ENCODE measurements at regions not wholly inside any gene's neighbourhood (a gene's known extent, or its start where the extent isn't known, plus 50 kb on each side); places are given as distances from the start of the nearest gene placed in this dataset.

DNA sequence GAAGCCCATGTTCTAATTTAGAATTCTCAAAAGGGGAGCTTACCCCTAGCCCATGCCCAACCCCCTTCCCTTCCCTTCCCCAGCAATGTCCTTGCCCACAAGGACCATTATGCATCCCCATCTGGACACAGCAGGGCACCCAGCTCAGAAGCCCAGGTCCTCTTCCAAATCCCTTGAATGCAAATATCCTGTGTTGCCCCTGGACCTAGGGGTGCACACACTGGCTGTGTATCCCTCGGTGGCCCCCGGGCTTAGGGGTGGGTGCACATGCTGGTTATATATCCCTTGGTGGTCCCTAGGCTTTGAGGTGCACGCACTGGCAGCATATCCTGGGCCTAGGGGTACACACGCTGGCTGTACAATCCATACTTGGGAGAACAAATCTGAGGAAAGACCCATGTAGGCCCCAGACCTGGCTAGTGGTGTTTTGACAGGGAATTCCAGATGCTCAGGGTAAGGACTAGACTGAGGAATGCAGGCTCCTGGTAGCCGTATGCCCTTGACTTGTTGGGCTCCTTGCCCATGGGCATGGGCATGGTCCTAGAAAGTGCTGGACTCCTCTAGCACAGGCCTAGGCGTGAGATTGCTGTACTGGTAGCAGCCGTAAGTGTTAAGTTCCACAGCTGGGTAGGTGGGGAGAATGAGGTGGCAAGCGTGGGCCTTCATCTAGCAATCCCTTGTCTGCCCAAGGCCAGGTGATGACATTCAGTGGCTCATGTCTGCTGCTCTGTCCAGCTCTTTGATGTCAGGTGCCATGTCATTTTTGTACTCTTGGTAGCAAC, 222.4 kb downstream of the OPA1 start:
- DNase-seq (ENCODE audit: low spot score): no peak
- Histone ChIP-seq H3K9me3 (ENCODE audit: control insufficient read depth in 4 of 4, low read length in 3 of 4) (no peaks in the 10 kb centered on the region), H3K9ac (ENCODE audit: low read depth in 1 of 2, low read length in 2 of 2) (no peak overlapping the region), H3K36me3 (ENCODE audit: control insufficient read depth in 4 of 4, insufficient read depth in 3 of 4, low read depth in 1 of 4, low read length in 3 of 4) (no peaks in the 10 kb centered on the region), H3K4me1 (ENCODE audit: control insufficient read depth in 4 of 4, insufficient read depth in 4 of 4, low read length in 3 of 4) (peaks cover 0 to 4% (median 0%) of the 10 kb centered on the region in 4 donors), H3K27ac (ENCODE audit: low read depth in 1 of 2, low read length in 2 of 2) (no peak overlapping the region), H3K27me3 (ENCODE audit: control insufficient read depth in 4 of 4, insufficient read depth in 4 of 4, low read length in 3 of 4) (no peaks in the 10 kb centered on the region), H3K4me3 (ENCODE audit: low read depth in 1 of 3, low read length in 3 of 3) (no peak overlapping the region)
- TF ChIP-seq, protein P1, sequence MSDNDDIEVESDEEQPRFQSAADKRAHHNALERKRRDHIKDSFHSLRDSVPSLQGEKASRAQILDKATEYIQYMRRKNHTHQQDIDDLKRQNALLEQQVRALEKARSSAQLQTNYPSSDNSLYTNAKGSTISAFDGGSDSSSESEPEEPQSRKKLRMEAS (IDR thresholded peaks at IDR 0.05): no peak
- TF ChIP-seq, protein P2, sequence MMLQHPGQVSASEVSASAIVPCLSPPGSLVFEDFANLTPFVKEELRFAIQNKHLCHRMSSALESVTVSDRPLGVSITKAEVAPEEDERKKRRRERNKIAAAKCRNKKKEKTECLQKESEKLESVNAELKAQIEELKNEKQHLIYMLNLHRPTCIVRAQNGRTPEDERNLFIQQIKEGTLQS (IDR thresholded peaks at IDR 0.05): no peak
- TF ChIP-seq HNF4A (conservative IDR thresholded peaks at IDR 0.05) (no peak), JUND (IDR thresholded peaks at IDR 0.05) (no peak), EGR1 (IDR thresholded peaks at IDR 0.05; ENCODE audit: low read depth in 2 of 2) (no peak), RXRA (IDR thresholded peaks at IDR 0.05) (no peak), FOXA2 (IDR thresholded peaks at IDR 0.05) (no peak), RAD21 (IDR thresholded peaks at IDR 0.05) (no peak), HNF4G (IDR thresholded peaks at IDR 0.05) (no peak)
- TF ChIP-seq, protein P3, sequence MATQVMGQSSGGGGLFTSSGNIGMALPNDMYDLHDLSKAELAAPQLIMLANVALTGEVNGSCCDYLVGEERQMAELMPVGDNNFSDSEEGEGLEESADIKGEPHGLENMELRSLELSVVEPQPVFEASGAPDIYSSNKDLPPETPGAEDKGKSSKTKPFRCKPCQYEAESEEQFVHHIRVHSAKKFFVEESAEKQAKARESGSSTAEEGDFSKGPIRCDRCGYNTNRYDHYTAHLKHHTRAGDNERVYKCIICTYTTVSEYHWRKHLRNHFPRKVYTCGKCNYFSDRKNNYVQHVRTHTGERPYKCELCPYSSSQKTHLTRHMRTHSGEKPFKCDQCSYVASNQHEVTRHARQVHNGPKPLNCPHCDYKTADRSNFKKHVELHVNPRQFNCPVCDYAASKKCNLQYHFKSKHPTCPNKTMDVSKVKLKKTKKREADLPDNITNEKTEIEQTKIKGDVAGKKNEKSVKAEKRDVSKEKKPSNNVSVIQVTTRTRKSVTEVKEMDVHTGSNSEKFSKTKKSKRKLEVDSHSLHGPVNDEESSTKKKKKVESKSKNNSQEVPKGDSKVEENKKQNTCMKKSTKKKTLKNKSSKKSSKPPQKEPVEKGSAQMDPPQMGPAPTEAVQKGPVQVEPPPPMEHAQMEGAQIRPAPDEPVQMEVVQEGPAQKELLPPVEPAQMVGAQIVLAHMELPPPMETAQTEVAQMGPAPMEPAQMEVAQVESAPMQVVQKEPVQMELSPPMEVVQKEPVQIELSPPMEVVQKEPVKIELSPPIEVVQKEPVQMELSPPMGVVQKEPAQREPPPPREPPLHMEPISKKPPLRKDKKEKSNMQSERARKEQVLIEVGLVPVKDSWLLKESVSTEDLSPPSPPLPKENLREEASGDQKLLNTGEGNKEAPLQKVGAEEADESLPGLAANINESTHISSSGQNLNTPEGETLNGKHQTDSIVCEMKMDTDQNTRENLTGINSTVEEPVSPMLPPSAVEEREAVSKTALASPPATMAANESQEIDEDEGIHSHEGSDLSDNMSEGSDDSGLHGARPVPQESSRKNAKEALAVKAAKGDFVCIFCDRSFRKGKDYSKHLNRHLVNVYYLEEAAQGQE (IDR thresholded peaks at IDR 0.05): no peak
- TF ChIP-seq, protein P4, sequence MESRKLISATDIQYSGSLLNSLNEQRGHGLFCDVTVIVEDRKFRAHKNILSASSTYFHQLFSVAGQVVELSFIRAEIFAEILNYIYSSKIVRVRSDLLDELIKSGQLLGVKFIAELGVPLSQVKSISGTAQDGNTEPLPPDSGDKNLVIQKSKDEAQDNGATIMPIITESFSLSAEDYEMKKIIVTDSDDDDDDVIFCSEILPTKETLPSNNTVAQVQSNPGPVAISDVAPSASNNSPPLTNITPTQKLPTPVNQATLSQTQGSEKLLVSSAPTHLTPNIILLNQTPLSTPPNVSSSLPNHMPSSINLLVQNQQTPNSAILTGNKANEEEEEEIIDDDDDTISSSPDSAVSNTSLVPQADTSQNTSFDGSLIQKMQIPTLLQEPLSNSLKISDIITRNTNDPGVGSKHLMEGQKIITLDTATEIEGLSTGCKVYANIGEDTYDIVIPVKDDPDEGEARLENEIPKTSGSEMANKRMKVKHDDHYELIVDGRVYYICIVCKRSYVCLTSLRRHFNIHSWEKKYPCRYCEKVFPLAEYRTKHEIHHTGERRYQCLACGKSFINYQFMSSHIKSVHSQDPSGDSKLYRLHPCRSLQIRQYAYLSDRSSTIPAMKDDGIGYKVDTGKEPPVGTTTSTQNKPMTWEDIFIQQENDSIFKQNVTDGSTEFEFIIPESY (IDR thresholded peaks at IDR 0.05): no peak
- TF ChIP-seq, protein P5, sequence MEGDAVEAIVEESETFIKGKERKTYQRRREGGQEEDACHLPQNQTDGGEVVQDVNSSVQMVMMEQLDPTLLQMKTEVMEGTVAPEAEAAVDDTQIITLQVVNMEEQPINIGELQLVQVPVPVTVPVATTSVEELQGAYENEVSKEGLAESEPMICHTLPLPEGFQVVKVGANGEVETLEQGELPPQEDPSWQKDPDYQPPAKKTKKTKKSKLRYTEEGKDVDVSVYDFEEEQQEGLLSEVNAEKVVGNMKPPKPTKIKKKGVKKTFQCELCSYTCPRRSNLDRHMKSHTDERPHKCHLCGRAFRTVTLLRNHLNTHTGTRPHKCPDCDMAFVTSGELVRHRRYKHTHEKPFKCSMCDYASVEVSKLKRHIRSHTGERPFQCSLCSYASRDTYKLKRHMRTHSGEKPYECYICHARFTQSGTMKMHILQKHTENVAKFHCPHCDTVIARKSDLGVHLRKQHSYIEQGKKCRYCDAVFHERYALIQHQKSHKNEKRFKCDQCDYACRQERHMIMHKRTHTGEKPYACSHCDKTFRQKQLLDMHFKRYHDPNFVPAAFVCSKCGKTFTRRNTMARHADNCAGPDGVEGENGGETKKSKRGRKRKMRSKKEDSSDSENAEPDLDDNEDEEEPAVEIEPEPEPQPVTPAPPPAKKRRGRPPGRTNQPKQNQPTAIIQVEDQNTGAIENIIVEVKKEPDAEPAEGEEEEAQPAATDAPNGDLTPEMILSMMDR (IDR thresholded peaks at IDR 0.05; ENCODE audit: low read depth, low read length, missing input control): no peak
- 89% methylated on average over 8 of the region's 8 CpGs for WGBS

DNA sequence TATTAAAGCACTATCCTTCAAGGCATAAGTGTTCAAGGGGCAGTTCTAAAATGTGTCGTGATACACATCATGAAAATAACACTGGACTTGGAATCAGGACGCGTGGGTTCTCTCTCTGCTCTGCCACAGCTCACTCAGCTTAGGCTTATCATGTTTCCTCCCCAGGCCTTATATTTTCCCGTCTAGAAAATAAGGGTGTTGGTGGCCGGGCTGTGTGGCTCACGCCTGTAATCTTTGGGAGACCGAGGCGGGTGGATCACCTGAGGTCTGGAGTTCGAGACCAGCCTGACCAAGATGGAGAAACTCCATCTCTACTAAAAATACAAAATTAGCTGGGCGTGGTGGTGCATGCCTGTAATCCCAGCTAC, 223.0 kb downstream of the OPA1 start:
- Histone ChIP-seq H3K9ac (ENCODE audit: low read depth in 1 of 2, low read length in 2 of 2) (no peak overlapping the region), H3K4me3 (ENCODE audit: low read depth in 1 of 3, low read length in 3 of 3) (no peak overlapping the region), H3K27me3 (ENCODE audit: control insufficient read depth in 4 of 4, insufficient read depth in 4 of 4, low read length in 3 of 4) (no peaks in the 10 kb centered on the region), H3K4me1 (ENCODE audit: control insufficient read depth in 4 of 4, insufficient read depth in 4 of 4, low read length in 3 of 4) (peaks cover 0 to 4% (median 0%) of the 10 kb centered on the region in 4 donors), H3K27ac (ENCODE audit: low read depth in 1 of 2, low read length in 2 of 2) (no peak overlapping the region), H3K9me3 (ENCODE audit: control insufficient read depth in 4 of 4, low read length in 3 of 4) (no peaks in the 10 kb centered on the region), H3K36me3 (ENCODE audit: control insufficient read depth in 4 of 4, insufficient read depth in 3 of 4, low read depth in 1 of 4, low read length in 3 of 4) (no peaks in the 10 kb centered on the region)
- WGBS: 89% methylated on average over 10 of the region's 10 CpGs
- no peak for TF ChIP-seq RXRA (IDR thresholded peaks at IDR 0.05)
- TF ChIP-seq, protein P4 (IDR thresholded peaks at IDR 0.05): no peak
- DNase-seq (ENCODE audit: low spot score): no peak

All from liver (tissue), 8 donors.